Activated T-helper 1 cell treated with anti-CD3 and anti-CD28 coated beads, Interleukin-12 subunit alpha, Interleukin-12 subunit beta, Interleukin-2, Interleukin-4 antibody, amounts not matched to agents 30 ng/mL and 10 ng/mL and 1 ng/mL, durations not matched to agents 14 hours and 24 hours and 36 hours (primary cell): ENCODE measurements at regions not wholly inside any gene's neighbourhood (a gene's known extent, or its start where the extent isn't known, plus 50 kb on each side); places are given as distances from the start of the nearest gene placed in this dataset.

Source experiments
- DNase-seq: peaks from one replicate; pipeline ENCODE4 v3.0.0; 2021; ENCODE audit warnings: low spot score
- H3K27ac Mint-ChIP-seq: one replicate; pipeline ENCODE4 v1.8.0; 2021; ENCODE audit warnings: mild to moderate bottlenecking, mixed read lengths
- H3K27me3 Mint-ChIP-seq: one replicate; pipeline ENCODE4 v1.8.0; 2022; ENCODE audit warnings: mild to moderate bottlenecking, moderate library complexity, mixed read lengths; ENCODE audit not compliant: insufficient read depth
- H3K36me3 Mint-ChIP-seq: one replicate; pipeline ENCODE4 v1.8.0; 2021; ENCODE audit warnings: low read depth, mixed read lengths
- H3K4me1 Mint-ChIP-seq: one replicate; pipeline ENCODE4 v1.8.0; 2021; ENCODE audit warnings: low read depth, mixed read lengths
- H3K4me3 Mint-ChIP-seq: one replicate; pipeline ENCODE4 v1.8.0; 2021; ENCODE audit warnings: mild to moderate bottlenecking, moderate library complexity, mixed read lengths
- H3K9me3 Mint-ChIP-seq: one replicate; pipeline ENCODE4 v1.8.0; 2021; ENCODE audit warnings: mixed read lengths
- intact Hi-C: fragments of 100-400 bp; cut with micrococcal nuclease; formaldehyde crosslinking; loops from one replicate; pipeline ENCODE4 v1.15.1; 2024

GRCh38 chr12:98419795-98420404, 95.5 kb upstream of the TMPO start:
- no peaks in the 10 kb centered on the region for H3K36me3 Mint-ChIP-seq
- H3K4me3 Mint-ChIP-seq: no peak overlapping the region
- intact Hi-C loops: loop anchor here (10.0 kb wide), 1 partner anchor 575 kb away; no protein-coding TSS in a partner anchor
- H3K27me3 Mint-ChIP-seq: peaks cover 11% of the 10 kb centered on the region
- no peak overlapping the region for H3K27ac Mint-ChIP-seq
- DNase-seq: no peak
- H3K9me3 Mint-ChIP-seq: no peaks in the 10 kb centered on the region
- H3K4me1 Mint-ChIP-seq: peaks cover 4% of the 10 kb centered on the region

- Mint-ChIP-seq H3K9me3 (no peaks in the 10 kb centered on the region), H3K4me1 (peaks cover 6% of the 10 kb centered on the region), H3K4me3 (no peak overlapping the region), H3K27ac (no peak overlapping the region), H3K36me3 (no peaks in the 10 kb centered on the region), H3K27me3 (peaks cover 10% of the 10 kb centered on the region)
- DNase-seq: no peak
- intact Hi-C loops: loop anchor here (10.0 kb wide), 1 partner anchor 574 kb away; no protein-coding TSS in a partner anchor
Observed at GRCh38 chr12:98420461-98420860, 94.9 kb upstream of the TMPO start.

- no peak overlapping the region for H3K27ac Mint-ChIP-seq
- H3K27me3 Mint-ChIP-seq: peaks cover 5% of the 10 kb centered on the region
- H3K4me3 Mint-ChIP-seq: no peak overlapping the region
- no peaks in the 10 kb centered on the region for H3K9me3 Mint-ChIP-seq
- H3K4me1 Mint-ChIP-seq: peaks cover 6% of the 10 kb centered on the region
- no peak for DNase-seq
- no peaks in the 10 kb centered on the region for H3K36me3 Mint-ChIP-seq
- intact Hi-C loops: loop anchor here (10.0 kb wide), 1 partner anchor 573 kb away; no protein-coding TSS in a partner anchor
Observed at GRCh38 chr12:98421316-98421715, 94.1 kb upstream of the TMPO start.

- H3K27me3 Mint-ChIP-seq: peaks cover 8% of the 10 kb centered on the region
Observed at GRCh38 chr12:98422359-98422758, 93.0 kb upstream of the TMPO start.

GRCh38 chr12:98422812-98423211, 92.6 kb upstream of the TMPO start:
- H3K27ac Mint-ChIP-seq: peak overlapping the region; percentile 23
- H3K9me3 Mint-ChIP-seq: no peaks in the 10 kb centered on the region
- H3K4me3 Mint-ChIP-seq: no peak overlapping the region
- peaks cover 7% of the 10 kb centered on the region for H3K27me3 Mint-ChIP-seq
- no peak for DNase-seq
- intact Hi-C loops: loop anchor here (10.0 kb wide), 1 partner anchor 572 kb away; no protein-coding TSS in a partner anchor
- H3K36me3 Mint-ChIP-seq: no peaks in the 10 kb centered on the region
- peaks cover 6% of the 10 kb centered on the region for H3K4me1 Mint-ChIP-seq

More at GRCh38 chr12:98422359-98422758, 93.0 kb upstream of the TMPO start:
- no peaks in the 10 kb centered on the region for H3K36me3 Mint-ChIP-seq
- no peak for DNase-seq
- H3K4me3 Mint-ChIP-seq: no peak overlapping the region
- H3K27ac Mint-ChIP-seq: no peak overlapping the region
- peaks cover 6% of the 10 kb centered on the region for H3K4me1 Mint-ChIP-seq
- no peaks in the 10 kb centered on the region for H3K9me3 Mint-ChIP-seq
- intact Hi-C loops: loop anchor here (10.0 kb wide), 1 partner anchor 572 kb away; no protein-coding TSS in a partner anchor

GRCh38 chr12:98423963-98424362, 91.4 kb upstream of the TMPO start:
- no peaks in the 10 kb centered on the region for H3K9me3 Mint-ChIP-seq
- DNase-seq: no peak
- H3K36me3 Mint-ChIP-seq: no peaks in the 10 kb centered on the region
- intact Hi-C loops: loop anchor here (2.0 to 10.0 kb wide), 2 partner anchors 231 to 571 kb away; no protein-coding TSS in a partner anchor
- H3K27ac Mint-ChIP-seq: no peak overlapping the region
- peaks cover 7% of the 10 kb centered on the region for H3K27me3 Mint-ChIP-seq
- no peak overlapping the region for H3K4me3 Mint-ChIP-seq
- peaks cover 6% of the 10 kb centered on the region for H3K4me1 Mint-ChIP-seq

- intact Hi-C loops: loop anchor here (1.0 to 10.0 kb wide), 5 partner anchors 66 to 570 kb away; no protein-coding TSS in a partner anchor
- no peak overlapping the region for H3K27ac Mint-ChIP-seq
- H3K4me1 Mint-ChIP-seq: peaks cover 6% of the 10 kb centered on the region
Observed at GRCh38 chr12:98424726-98425401, 90.5 kb upstream of the TMPO start.

GRCh38 chr12:98425859-98426258, 89.5 kb upstream of the TMPO start:
- Mint-ChIP-seq H3K4me1 (peaks cover 6% of the 10 kb centered on the region), H3K27me3 (peaks cover 7% of the 10 kb centered on the region), H3K4me3 (no peak overlapping the region), H3K9me3 (no peaks in the 10 kb centered on the region), H3K27ac (no peak overlapping the region), H3K36me3 (no peaks in the 10 kb centered on the region)
- DNase-seq: no peak
- intact Hi-C loops: loop anchor here (1.0 to 10.0 kb wide), 5 partner anchors 65 to 569 kb away; no protein-coding TSS in a partner anchor

More at GRCh38 chr12:98424726-98425401, 90.5 kb upstream of the TMPO start:
- Mint-ChIP-seq H3K9me3 (no peaks in the 10 kb centered on the region), H3K4me3 (no peak overlapping the region), H3K36me3 (no peaks in the 10 kb centered on the region), H3K27me3 (peaks cover 7% of the 10 kb centered on the region)
- peak; percentile 18 for DNase-seq

- H3K36me3 Mint-ChIP-seq: no peaks in the 10 kb centered on the region
- intact Hi-C loops: no loop called here
- H3K4me1 Mint-ChIP-seq: no peaks in the 10 kb centered on the region
- H3K4me3 Mint-ChIP-seq: no peak overlapping the region
- no peak for DNase-seq
- peaks cover 14% of the 10 kb centered on the region for H3K27me3 Mint-ChIP-seq
- H3K9me3 Mint-ChIP-seq: peaks cover 6% of the 10 kb centered on the region
- H3K27ac Mint-ChIP-seq: no peak overlapping the region
Observed at GRCh38 chr12:98431089-98431488, 84.3 kb upstream of the TMPO start.

- no peaks in the 10 kb centered on the region for H3K36me3 Mint-ChIP-seq
- intact Hi-C loops: no loop called here
- H3K27ac Mint-ChIP-seq: no peak overlapping the region
- H3K27me3 Mint-ChIP-seq: peaks cover 32% of the 10 kb centered on the region
- no peak overlapping the region for H3K4me3 Mint-ChIP-seq
- H3K4me1 Mint-ChIP-seq: peaks cover 9% of the 10 kb centered on the region
- DNase-seq: no peak
- peaks cover 6% of the 10 kb centered on the region for H3K9me3 Mint-ChIP-seq
Observed at GRCh38 chr12:98437166-98437565, 78.2 kb upstream of the TMPO start.

- H3K27ac Mint-ChIP-seq: no peak overlapping the region
- H3K4me3 Mint-ChIP-seq: no peak overlapping the region
- H3K27me3 Mint-ChIP-seq: peaks cover 32% of the 10 kb centered on the region
- no peaks in the 10 kb centered on the region for H3K36me3 Mint-ChIP-seq
- no peak for DNase-seq
- H3K9me3 Mint-ChIP-seq: peaks cover 6% of the 10 kb centered on the region
- H3K4me1 Mint-ChIP-seq: peaks cover 9% of the 10 kb centered on the region
- intact Hi-C loops: no loop called here
Observed at GRCh38 chr12:98437806-98438595, 77.4 kb upstream of the TMPO start.

- intact Hi-C loops: no loop called here
- Mint-ChIP-seq H3K4me1 (peaks cover 9% of the 10 kb centered on the region), H3K27ac (no peak overlapping the region), H3K36me3 (no peaks in the 10 kb centered on the region), H3K9me3 (peaks cover 6% of the 10 kb centered on the region), H3K4me3 (no peak overlapping the region), H3K27me3 (peaks cover 32% of the 10 kb centered on the region)
- no peak for DNase-seq
Observed at GRCh38 chr12:98438656-98439230, 76.6 kb upstream of the TMPO start.
